Omental fat pad (tissue), 3 donors: ENCODE measurements at regions not wholly inside any gene's neighbourhood (a gene's known extent, or its start where the extent isn't known, plus 50 kb on each side); places are given as distances from the start of the nearest gene placed in this dataset.

ENCODE experiments used
- ATAC-seq: fragments of 150-250 bp; one replicate; pipeline ENCODE4 v1.9.1; 2016; ENCODE audit warnings: mild to moderate bottlenecking, moderate library complexity; ENCODE audit not compliant: low FRiP score
- DNase-seq: peaks from one replicate; pipeline ENCODE4 v3.0.0-alpha.2; 2019; ENCODE audit warnings: low spot score
- TF ChIP-seq, protein P1 (sequence below), 3 donors: fragments of 450-650 bp; IDR thresholded peaks; one replicate each; pipeline ENCODE4 v1.5.1; 2016 to 2017; ENCODE audit warnings: antibody characterized with exemption in 3 of 3, mild to moderate bottlenecking in 3 of 3, moderate library complexity in 2 of 3

- ATAC-seq (no peak), DNase-seq (no peak)
Observed at GRCh38 chr12:93100610-93101009, 171.5 kb upstream of the EEA1 start.

DNA sequence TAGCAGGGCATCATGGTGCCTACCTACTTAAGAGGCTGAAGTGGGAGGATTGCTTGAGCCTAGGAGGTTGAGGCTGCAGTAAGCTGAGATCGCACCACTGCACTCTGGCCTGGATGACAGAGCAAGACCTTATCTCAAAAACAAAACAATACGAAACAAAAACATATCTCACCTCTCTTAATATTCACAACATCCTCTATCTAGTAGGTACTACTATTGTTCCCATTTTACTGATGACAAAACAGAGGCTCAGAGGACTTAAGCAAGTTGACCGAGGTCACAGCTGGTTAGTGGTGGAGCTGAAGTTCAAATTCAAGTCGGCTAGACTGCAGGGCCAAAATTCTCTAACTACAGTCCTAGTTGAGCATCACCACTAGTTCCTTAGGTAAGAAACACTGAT, 172.3 kb upstream of the EEA1 start:
- ATAC-seq (no peak), DNase-seq (no peak)
- TF ChIP-seq, protein P1, sequence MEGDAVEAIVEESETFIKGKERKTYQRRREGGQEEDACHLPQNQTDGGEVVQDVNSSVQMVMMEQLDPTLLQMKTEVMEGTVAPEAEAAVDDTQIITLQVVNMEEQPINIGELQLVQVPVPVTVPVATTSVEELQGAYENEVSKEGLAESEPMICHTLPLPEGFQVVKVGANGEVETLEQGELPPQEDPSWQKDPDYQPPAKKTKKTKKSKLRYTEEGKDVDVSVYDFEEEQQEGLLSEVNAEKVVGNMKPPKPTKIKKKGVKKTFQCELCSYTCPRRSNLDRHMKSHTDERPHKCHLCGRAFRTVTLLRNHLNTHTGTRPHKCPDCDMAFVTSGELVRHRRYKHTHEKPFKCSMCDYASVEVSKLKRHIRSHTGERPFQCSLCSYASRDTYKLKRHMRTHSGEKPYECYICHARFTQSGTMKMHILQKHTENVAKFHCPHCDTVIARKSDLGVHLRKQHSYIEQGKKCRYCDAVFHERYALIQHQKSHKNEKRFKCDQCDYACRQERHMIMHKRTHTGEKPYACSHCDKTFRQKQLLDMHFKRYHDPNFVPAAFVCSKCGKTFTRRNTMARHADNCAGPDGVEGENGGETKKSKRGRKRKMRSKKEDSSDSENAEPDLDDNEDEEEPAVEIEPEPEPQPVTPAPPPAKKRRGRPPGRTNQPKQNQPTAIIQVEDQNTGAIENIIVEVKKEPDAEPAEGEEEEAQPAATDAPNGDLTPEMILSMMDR (IDR thresholded peaks at IDR 0.05) = no peak

More at GRCh38 chr12:93100610-93101009, 171.5 kb upstream of the EEA1 start:
- TF ChIP-seq, protein P1 (IDR thresholded peaks at IDR 0.05) = no peak

- ATAC-seq (no peak), DNase-seq (no peak)
- TF ChIP-seq, protein P1 (IDR thresholded peaks at IDR 0.05) = no peak
Observed at GRCh38 chr12:93102312-93102711, 173.2 kb upstream of the EEA1 start.

DNA sequence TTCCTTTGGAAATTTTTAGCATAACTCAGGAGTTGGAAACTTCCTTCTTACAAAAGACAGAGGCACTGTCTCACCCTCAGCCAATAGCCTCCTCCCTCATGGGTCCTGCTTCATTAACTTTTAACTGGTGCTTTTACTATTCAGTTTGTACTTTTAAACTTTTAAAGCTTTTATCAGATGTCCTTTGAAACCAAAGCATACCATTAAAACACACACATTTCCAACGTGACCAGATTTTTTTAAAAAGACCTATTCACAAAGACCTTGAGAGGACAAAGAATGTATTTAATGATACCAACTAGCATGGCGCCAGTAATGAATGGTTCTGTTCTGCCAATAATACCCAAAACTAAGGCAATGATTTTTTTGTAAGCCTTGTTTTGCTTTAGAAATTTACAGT, 173.6 kb upstream of the EEA1 start:
- ATAC-seq (no peak), DNase-seq (no peak)
- TF ChIP-seq, protein P1 (IDR thresholded peaks at IDR 0.05) = no peak

DNA sequence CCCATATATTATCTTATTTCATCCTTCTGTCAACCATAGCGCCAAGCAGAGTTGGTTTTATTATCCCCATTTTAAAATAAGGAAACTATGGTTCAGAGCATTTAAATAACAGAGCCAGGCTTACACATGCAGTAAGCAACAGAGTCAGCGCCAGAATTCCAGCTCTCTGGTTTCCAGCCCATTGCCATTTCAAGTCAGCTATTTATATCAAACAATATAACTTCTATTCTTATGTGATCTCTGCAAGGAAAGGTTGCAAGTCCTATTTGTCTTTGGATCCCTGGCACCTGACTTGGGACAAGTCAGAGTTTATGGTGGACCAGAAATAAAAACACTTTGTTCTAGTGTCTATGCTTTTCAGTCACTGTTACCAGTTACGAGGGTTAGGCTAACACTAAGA, 174.1 kb upstream of the EEA1 start:
- ATAC-seq (no peak), DNase-seq (no peak)
- TF ChIP-seq, protein P1 (IDR thresholded peaks at IDR 0.05) = no peak

- DNase-seq (no peak), ATAC-seq (no peak)
- TF ChIP-seq, protein P1 (IDR thresholded peaks at IDR 0.05) = no peak
Observed at GRCh38 chr12:93104535-93104934, 175.4 kb upstream of the EEA1 start.

DNA sequence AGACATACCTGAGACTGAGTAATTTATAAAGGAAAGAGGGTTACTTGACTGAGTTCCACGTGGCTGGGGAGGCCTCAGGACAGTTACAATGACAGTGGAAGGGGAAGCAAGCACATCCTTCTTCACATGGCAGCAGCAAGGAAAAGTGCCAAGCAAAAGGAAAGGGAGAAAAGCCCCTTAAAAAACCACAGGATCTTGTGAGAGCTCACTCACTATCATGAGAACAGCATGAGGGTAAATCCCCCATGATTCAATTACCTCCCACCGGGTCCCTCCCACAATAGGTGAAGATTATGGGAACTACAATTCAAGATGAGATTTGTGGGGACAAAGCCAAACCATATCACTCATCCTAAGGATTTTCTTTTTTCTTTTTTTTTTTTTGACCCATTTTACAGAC, 177.8 kb upstream of the EEA1 start:
- DNase-seq (no peak), ATAC-seq (no peak)
- TF ChIP-seq, protein P1 (IDR thresholded peaks at IDR 0.05) = no peak
